AG04450 (cell line): ENCODE measurements at regions not wholly inside any gene's neighbourhood (a gene's known extent, or its start where the extent isn't known, plus 50 kb on each side); places are given as distances from the start of the nearest gene placed in this dataset.

ENCODE experiments used
- CTCF ChIA-PET: fragments of 300-600, 350-600 bp; formaldehyde crosslinking; extraction: SDS; loops from one replicate; lab custom pipeline; 2022; ENCODE audit warnings: antibody characterized with exemption, inconsistent platforms; lab: Charles Lee
- POLR2A ChIA-PET: fragments of 350-600 bp; formaldehyde crosslinking; extraction: SDS; loops from one replicate; lab custom pipeline; 2021; ENCODE audit warnings: antibody characterized with exemption, inconsistent platforms; lab: Yijun Ruan, JAX
- DNase-seq: peaks from one replicate; pipeline ENCODE4 v3.0.0-alpha.2; 2011; ENCODE audit warnings: low read depth, low spot score
- H3K27ac ChIP-seq: one replicate; pipeline ENCODE4 v1.5.1; 2012; ENCODE audit warnings: low read depth, low read length, control low read depth
- H3K27me3 ChIP-seq: one replicate; pipeline ENCODE4 v1.6.0; 2012; ENCODE audit warnings: low read length; ENCODE audit not compliant: control insufficient read depth, insufficient read depth
- H3K4me3 ChIP-seq: 2 replicates; pipeline ENCODE4 v1.5.1; 2011; ENCODE audit warnings: mild to moderate bottlenecking, low read depth, low read length, control low read depth
- H3K9me3 ChIP-seq: 2 replicates; pipeline ENCODE4 v1.5.1; 2012; ENCODE audit warnings: low read length; ENCODE audit not compliant: control insufficient read depth, insufficient read depth
- TF ChIP-seq, protein P1 (sequence below): IDR thresholded peaks from 2 replicates; pipeline ENCODE4 v1.5.1; 2011; ENCODE audit warnings: low read depth, low read length, control low read depth, inconsistent platforms

DNA sequence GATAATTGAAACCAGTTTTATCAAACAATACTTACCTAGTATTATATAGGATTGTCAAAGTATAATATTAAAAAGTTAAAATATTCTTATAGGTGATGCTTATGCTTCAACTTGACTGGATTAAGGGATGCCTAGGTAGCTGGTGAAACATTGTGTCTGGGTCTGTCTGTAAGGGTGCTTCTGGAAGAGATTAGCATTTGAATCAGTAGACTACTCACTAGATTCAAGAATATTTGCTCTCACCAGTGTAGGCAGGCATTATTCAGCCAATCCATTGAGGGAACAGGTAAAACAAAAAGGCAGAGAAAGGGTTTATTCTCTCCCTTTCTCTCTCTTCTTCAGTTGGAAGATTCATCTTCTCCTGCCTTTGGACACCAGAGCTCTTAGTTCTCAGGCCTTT lies 486.8 kb upstream of the GOLIM4 start:
- Histone ChIP-seq H3K27ac (no peak overlapping the region), H3K27me3 (no peaks in the 10 kb centered on the region), H3K9me3 (no peaks in the 10 kb centered on the region), H3K4me3 (no peak overlapping the region)
- POLR2A ChIA-PET: no interaction called here
- DNase-seq: no peak
- CTCF ChIA-PET: no interaction called here
- TF ChIP-seq, protein P1, sequence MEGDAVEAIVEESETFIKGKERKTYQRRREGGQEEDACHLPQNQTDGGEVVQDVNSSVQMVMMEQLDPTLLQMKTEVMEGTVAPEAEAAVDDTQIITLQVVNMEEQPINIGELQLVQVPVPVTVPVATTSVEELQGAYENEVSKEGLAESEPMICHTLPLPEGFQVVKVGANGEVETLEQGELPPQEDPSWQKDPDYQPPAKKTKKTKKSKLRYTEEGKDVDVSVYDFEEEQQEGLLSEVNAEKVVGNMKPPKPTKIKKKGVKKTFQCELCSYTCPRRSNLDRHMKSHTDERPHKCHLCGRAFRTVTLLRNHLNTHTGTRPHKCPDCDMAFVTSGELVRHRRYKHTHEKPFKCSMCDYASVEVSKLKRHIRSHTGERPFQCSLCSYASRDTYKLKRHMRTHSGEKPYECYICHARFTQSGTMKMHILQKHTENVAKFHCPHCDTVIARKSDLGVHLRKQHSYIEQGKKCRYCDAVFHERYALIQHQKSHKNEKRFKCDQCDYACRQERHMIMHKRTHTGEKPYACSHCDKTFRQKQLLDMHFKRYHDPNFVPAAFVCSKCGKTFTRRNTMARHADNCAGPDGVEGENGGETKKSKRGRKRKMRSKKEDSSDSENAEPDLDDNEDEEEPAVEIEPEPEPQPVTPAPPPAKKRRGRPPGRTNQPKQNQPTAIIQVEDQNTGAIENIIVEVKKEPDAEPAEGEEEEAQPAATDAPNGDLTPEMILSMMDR: no peak

DNA sequence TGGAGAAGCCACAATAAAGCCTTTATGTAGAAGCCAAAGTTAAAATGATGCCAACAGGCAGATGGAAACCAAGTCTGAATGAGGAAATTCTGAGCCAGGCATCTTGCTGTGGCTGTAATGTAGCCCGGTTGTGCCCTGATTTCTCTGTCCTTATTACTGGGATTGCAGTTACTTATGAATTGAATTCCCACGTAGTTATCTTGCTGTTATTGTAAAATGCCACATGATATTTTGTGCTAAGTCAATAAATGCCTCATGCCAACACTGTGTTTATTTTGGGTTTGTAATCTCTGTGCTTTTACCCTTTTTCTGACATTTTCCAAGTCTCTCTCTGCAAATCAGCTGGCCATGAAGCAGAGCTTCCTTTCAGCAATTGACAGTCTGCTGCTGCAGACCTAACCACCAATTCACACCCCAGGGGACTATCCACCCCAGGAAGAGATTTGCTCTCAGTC lies 486.1 kb upstream of the GOLIM4 start:
- DNase-seq: no peak
- ChIA-PET CTCF (no interaction called here), POLR2A (no interaction called here)
- H3K27me3 ChIP-seq: no peaks in the 10 kb centered on the region
- H3K27ac ChIP-seq: no peak overlapping the region
- no peaks in the 10 kb centered on the region for H3K9me3 ChIP-seq
- H3K4me3 ChIP-seq: no peak overlapping the region
- TF ChIP-seq, protein P1: no peak

DNA sequence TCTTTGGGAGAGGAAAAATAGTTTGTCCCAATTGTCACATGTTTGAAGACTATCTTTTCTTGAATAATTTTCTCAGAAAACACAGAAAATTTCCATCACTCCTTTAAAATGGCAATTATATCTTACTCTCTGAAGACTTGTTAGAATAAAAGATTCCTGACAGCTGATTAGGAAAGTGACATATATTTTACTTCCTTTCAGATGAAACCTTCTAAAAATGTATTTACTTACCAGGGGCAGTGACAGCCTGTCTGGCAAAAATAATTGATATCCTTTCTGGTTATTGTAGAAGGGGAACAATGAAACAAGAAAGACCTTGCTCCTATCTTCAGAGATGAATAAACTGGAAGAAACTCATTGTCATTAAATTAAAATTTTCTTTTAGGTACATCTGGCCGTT lies 483.3 kb upstream of the GOLIM4 start:
- no peak overlapping the region for H3K4me3 ChIP-seq
- TF ChIP-seq, protein P1: no peak
- no peaks in the 10 kb centered on the region for H3K27me3 ChIP-seq
- CTCF ChIA-PET: interaction anchor here (0.7 kb wide), 1 partner anchor 643 kb away, joined by 3 read pairs; no protein-coding TSS in a partner anchor
- POLR2A ChIA-PET: no interaction called here
- H3K27ac ChIP-seq: no peak overlapping the region
- no peak for DNase-seq
- no peaks in the 10 kb centered on the region for H3K9me3 ChIP-seq

DNA sequence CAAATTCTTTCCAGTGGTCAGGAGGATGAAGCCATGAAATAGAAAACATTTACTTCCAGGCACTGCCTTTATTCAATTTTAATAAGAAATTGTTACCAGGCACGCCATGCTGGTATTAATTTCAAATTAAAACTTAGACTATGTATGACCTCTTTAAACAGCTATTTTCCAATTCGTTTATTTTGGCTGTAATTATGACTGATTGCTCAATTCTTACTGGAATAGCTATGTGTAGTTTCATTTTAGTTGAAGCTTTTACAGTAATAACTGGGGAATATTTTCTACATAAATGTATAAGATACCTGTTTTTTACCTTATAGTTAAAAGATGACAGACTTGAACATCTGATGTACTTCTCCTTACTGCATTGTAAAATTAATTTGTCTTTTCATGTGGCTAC lies 480.0 kb upstream of the GOLIM4 start:
- no peak for DNase-seq
- Histone ChIP-seq H3K9me3 (no peaks in the 10 kb centered on the region), H3K27me3 (no peaks in the 10 kb centered on the region), H3K4me3 (no peak overlapping the region), H3K27ac (no peak overlapping the region)
- TF ChIP-seq, protein P1: no peak
- ChIA-PET CTCF (no interaction called here), POLR2A (no interaction called here)

DNA sequence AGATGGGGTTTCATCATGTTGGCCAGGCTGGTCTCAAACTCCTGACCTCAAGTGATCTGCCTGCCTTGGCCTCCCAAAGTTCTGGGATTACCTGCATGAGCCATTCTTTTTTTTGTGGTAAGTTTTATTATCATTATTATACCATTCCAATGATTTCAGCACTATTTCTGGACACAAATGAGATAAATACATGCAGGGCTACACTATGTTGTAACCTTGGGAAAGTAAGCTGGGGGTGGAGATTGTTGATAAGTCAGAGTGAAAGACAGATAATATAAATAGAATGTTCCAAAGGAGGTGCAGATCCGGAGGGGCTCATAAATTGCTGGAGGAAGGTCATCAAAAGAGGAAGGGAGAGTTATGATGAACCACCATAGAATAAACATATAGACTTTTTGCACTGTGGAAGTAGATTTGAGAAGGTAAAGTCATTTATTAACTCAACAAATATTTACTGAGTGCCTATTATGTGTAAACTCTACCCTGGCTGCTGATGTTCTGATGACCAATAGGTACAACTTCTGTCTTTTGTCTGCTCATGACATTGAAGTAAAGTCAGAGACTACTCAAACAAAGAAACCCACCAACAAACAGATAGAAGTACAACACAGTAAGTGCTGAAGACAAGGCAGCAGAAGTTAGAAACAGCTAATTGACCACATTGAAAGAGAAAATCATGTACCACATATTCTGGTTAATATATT lies 478.9 kb upstream of the GOLIM4 start:
- no peak for DNase-seq
- Histone ChIP-seq H3K27ac (no peak overlapping the region), H3K27me3 (no peaks in the 10 kb centered on the region), H3K4me3 (no peak overlapping the region), H3K9me3 (no peaks in the 10 kb centered on the region)
- TF ChIP-seq, protein P1: no peak
- ChIA-PET CTCF (no interaction called here), POLR2A (no interaction called here)
